Stimulated activated naive CD4-positive, alpha-beta T cell (primary cell): ENCODE measurements at regions not wholly inside any gene's neighbourhood (a gene's known extent, or its start where the extent isn't known, plus 50 kb on each side); places are given as distances from the start of the nearest gene placed in this dataset.

Experiments
- DNase-seq, 6 experiments: peaks; one replicate each; lab custom pipeline; 2025; lab: John Stamatoyannopoulos, UW

GRCh38 chrX:22325096-22325495 is 52.4 kb downstream of the CBLL2 start:
- DNase-seq: no peak

GRCh38 chrX:22329783-22330182 is 57.1 kb downstream of the CBLL2 start:
- no peak for DNase-seq

DNA sequence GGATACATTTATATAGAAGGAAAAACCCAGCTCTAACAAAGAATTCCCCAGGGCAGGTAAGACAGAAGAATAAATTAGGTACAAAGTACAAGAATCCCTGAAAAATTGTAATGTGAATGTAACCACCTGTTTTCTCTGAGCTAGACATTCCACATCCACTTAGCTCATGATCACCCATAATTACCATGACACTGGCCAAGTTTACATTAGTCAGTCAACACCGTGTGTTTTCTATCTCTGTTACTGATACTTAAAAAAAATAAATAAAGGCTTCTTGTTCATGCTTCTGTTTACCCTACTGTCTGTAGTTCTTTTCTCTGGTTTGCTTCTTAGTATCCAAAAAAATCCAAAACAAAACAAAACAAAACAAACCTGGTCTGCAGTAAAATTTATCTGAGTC is 66.0 kb downstream of the CBLL2 start:
- DNase-seq: no peak

- DNase-seq: no peak
Observed at GRCh38 chrX:22339459-22339858, 66.7 kb downstream of the CBLL2 start.

GRCh38 chrX:22340022-22340616 is 67.4 kb downstream of the CBLL2 start:
- no peak for DNase-seq

- no peak for DNase-seq
Observed at GRCh38 chrX:22343192-22343591, 70.5 kb downstream of the CBLL2 start.

DNA sequence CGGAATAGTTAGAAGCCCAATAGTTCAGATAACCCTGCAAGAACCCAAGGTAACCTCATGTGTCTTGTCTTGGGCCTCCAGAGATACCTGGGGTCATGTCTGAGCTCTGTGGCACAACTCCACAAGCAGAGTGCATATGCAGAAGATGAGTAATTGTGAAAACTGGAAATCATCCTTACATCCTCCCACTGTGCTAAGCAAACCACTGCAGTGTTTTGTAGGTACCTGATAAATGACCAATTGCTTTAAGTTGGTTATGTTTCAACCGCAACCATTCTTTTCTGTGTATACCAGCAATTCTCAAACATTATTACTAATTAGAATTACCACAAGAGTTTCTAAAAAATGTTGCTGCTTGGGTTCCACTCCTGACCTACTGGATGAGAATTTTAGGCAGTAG is 73.2 kb downstream of the CBLL2 start:
- no peak for DNase-seq

- no peak for DNase-seq
Observed at GRCh38 chrX:22347491-22347890, 74.8 kb downstream of the CBLL2 start.

GRCh38 chrX:22349116-22349515 is 76.4 kb downstream of the CBLL2 start:
- no peak for DNase-seq

GRCh38 chrX:22351076-22351475 is 78.4 kb downstream of the CBLL2 start:
- no peak for DNase-seq

DNA sequence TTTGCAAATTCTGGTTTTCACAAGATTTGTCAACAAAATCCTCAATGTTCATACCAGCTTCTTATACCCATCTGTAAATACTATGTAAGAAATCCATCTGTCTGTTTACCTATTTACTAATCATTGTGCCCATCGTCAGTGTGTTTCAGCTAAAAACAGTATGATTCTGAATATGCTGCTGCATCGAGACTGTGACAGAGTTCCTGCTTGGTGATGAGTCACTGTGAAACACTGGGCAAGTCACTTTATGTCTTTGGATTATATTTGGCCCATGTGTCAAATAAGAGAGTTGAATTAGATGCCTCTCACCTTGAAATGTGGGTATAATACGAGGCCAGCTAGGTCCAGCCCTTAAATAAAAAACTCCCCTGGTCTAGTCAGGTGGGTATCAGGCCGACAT is 79.3 kb downstream of the CBLL2 start:
- no peak for DNase-seq

DNA sequence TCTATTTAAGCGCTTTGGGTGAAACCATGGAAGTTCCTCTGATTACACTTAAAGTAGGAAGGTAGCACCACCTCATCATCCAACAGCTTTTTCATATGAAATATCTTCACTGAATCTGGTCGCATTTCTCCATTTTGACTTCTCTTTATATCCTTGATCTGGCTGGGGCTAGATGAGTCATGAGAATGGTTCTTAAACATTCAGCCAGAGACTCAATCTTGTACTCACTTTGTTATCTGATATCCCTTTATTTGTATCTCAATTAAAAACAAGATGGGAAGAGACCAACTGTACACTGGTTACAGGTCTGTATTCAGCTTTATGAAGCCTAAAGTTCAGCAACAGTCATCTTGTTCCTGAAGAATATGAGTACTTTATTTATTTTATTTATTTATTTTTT is 84.9 kb downstream of the CBLL2 start:
- DNase-seq: no peak

DNA sequence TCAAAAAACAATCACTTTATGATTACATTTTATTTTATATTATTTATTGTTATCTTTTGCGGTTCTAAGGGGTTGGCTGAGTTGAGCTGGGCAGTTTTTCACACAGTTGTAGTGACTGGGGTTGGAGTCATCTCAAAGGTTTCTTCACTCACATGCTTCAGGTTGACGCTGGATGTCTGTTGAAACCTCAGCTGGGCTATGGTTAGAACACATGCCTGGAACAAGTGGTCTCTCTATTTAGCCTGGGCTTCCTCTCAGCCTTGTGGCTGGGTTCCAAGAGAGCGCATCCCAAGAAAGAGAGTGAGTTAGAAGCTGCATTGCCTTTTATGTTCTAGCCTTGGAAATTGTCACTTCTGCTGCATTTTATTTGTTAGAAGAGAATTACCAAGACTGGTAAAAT is 87.4 kb downstream of the CBLL2 start:
- no peak for DNase-seq

DNA sequence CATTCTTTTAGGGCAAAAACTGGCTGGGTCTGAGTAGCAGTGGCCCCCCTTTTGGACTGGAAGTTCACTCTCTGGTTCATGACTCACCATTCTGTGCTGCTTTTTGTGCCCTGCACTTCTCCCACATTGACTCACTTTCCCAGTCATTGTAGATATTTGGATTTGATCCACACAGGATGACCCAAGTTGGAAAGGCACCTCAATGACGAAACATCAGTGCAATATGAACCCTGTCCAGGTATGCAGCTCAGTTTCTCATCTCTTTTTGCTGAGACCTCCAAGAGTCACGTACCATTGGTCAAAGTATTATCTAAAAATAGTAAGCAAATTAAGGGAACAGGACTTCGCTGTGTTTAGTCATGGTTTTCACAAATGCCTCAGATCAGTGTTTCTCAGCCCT is 92.7 kb downstream of the CBLL2 start:
- no peak for DNase-seq

DNA sequence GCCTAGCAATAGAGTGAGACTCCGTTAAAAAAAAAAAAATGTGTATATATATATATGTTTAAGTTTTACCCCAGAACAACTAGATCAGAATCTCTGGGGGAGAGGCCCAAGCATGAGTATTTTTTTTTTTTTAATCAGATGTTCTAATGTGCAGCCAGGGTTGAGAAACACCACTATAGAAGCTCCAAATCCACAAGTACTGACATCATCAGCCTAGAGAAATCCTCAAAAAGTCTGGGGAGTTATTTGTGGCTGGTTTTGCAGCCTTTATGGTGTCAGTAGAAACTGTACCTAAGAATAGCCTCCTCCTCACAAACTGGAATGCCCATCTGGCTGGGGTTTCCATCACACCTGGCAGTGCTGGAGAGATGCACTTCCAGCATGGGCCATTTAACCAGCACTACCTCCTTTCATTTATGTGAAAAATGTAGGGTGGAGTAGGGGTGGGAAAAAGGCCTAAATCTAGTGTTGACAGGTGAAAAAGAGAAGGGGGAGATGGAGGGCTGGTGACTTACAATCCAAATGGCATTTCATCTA is 93.5 kb downstream of the CBLL2 start:
- DNase-seq: no peak

GRCh38 chrX:22366906-22367305 is 94.2 kb downstream of the CBLL2 start:
- DNase-seq: no peak

DNA sequence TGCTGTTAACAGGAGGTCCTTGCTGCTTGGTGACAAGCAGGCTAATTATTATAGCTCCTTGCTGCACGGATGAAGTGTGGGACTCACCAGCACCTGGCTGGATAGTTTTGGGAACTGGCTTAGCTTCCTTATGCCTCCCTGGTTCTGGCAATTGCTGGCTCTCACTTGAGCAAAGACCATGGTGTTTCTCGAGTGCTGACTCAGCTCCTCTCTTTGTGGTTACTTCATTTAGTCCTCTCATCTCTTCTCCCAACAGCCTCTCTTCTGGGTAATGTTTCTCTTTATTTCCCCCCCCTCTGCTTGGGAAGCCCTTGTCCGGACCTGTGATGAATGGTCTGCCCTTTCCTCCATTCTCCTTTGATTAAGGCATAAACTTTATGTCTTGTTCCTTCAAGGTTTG is 100.4 kb downstream of the CBLL2 start:
- no peak for DNase-seq

GRCh38 chrX:22373766-22374165 is 101.1 kb downstream of the CBLL2 start:
- no peak for DNase-seq

- no peak for DNase-seq
Observed at GRCh38 chrX:22376369-22376768, 103.7 kb downstream of the CBLL2 start.

GRCh38 chrX:22378296-22378695 is 105.6 kb downstream of the CBLL2 start:
- DNase-seq: no peak

GRCh38 chrX:22383988-22384387 is 111.3 kb downstream of the CBLL2 start:
- no peak for DNase-seq

GRCh38 chrX:22389556-22390179 is 117.0 kb downstream of the CBLL2 start:
- no peak for DNase-seq

- no peak for DNase-seq
Observed at GRCh38 chrX:22392133-22392948, 119.6 kb downstream of the CBLL2 start.
